ENCODE measurements at regions not wholly inside any gene's neighbourhood (a gene's known extent, or its start where the extent isn't known, plus 50 kb on each side); places are given as distances from the start of the nearest gene placed in this dataset.

- no peak overlapping the region for H3K4me2 ChIP-seq (ENCODE audit: low read depth, low read length, poor library complexity, severe bottlenecking)
- DNase-seq: no peak
- H3K9me2 ChIP-seq (replicated peaks; ENCODE audit: insufficient read depth, low read length): no peaks in the 10 kb centered on the region
- no peaks in the 10 kb centered on the region for H3K79me2 ChIP-seq (ENCODE audit: low read length)
- H2AFZ ChIP-seq (ENCODE audit: low read length): no peak overlapping the region
- no peaks in the 10 kb centered on the region for H3K4me1 ChIP-seq (ENCODE audit: low read length)
- no peak overlapping the region for H3K27ac ChIP-seq (ENCODE audit: low read length)
- H3K9me3 ChIP-seq (ENCODE audit: low read length): no peaks in the 10 kb centered on the region
- no peaks in the 10 kb centered on the region for H4K20me1 ChIP-seq (ENCODE audit: insufficient read depth, low read depth, low read length)
- no peak overlapping the region for H3K4me3 ChIP-seq (ENCODE audit: low read length)
- no peak overlapping the region for H3K9ac ChIP-seq (ENCODE audit: low read length)
- no peaks in the 10 kb centered on the region for H3K27me3 ChIP-seq (ENCODE audit: low read length)
- H3K36me3 ChIP-seq (ENCODE audit: insufficient read depth, low read length): no peaks in the 10 kb centered on the region
Measured at GRCh38 chr6:139581485-139581865, 207.0 kb upstream of the CITED2 start.

GRCh38 chr6:139580592-139581484, 206.4 kb upstream of the CITED2 start:
- Histone ChIP-seq H3K4me1 (ENCODE audit: low read length) (no peaks in the 10 kb centered on the region), H3K9me3 (ENCODE audit: low read length) (no peaks in the 10 kb centered on the region), H3K9ac (ENCODE audit: low read length) (no peak overlapping the region), H4K20me1 (ENCODE audit: insufficient read depth, low read depth, low read length) (no peaks in the 10 kb centered on the region), H3K27ac (ENCODE audit: low read length) (no peak overlapping the region), H3K79me2 (ENCODE audit: low read length) (no peaks in the 10 kb centered on the region), H2AFZ (ENCODE audit: low read length) (no peak overlapping the region), H3K9me2 (replicated peaks; ENCODE audit: insufficient read depth, low read length) (no peaks in the 10 kb centered on the region), H3K4me2 (ENCODE audit: low read depth, low read length, poor library complexity, severe bottlenecking) (no peak overlapping the region), H3K36me3 (ENCODE audit: insufficient read depth, low read length) (no peaks in the 10 kb centered on the region), H3K4me3 (ENCODE audit: low read length) (no peak overlapping the region), H3K27me3 (ENCODE audit: low read length) (no peaks in the 10 kb centered on the region)
- DNase-seq: no peak

GRCh38 chr6:139577763-139578604, 203.5 kb upstream of the CITED2 start:
- H4K20me1 ChIP-seq (ENCODE audit: insufficient read depth, low read depth, low read length): no peaks in the 10 kb centered on the region
- DNase-seq: no peak
- no peaks in the 10 kb centered on the region for H3K4me1 ChIP-seq (ENCODE audit: low read length)
- no peaks in the 10 kb centered on the region for H3K9me2 ChIP-seq (replicated peaks; ENCODE audit: insufficient read depth, low read length)
- no peaks in the 10 kb centered on the region for H3K27me3 ChIP-seq (ENCODE audit: low read length)
- no peak overlapping the region for H3K9ac ChIP-seq (ENCODE audit: low read length)
- H2AFZ ChIP-seq (ENCODE audit: low read length): no peak overlapping the region
- H3K9me3 ChIP-seq (ENCODE audit: low read length): no peaks in the 10 kb centered on the region
- H3K79me2 ChIP-seq (ENCODE audit: low read length): no peaks in the 10 kb centered on the region
- H3K36me3 ChIP-seq (ENCODE audit: insufficient read depth, low read length): no peaks in the 10 kb centered on the region
- no peak overlapping the region for H3K4me3 ChIP-seq (ENCODE audit: low read length)
- H3K4me2 ChIP-seq (ENCODE audit: low read depth, low read length, poor library complexity, severe bottlenecking): no peak overlapping the region
- no peak overlapping the region for H3K27ac ChIP-seq (ENCODE audit: low read length)

- H2AFZ ChIP-seq (ENCODE audit: low read length): 0 out of 2 replicates have a peak overlapping the region, but pooled peaks have one; percentile 43
- H3K27me3 ChIP-seq (ENCODE audit: low read length): no peaks in the 10 kb centered on the region
- no peak overlapping the region for H3K27ac ChIP-seq (ENCODE audit: low read length)
- H3K9me2 ChIP-seq (replicated peaks; ENCODE audit: insufficient read depth, low read length): no peaks in the 10 kb centered on the region
- no peaks in the 10 kb centered on the region for H3K4me1 ChIP-seq (ENCODE audit: low read length)
- no peak overlapping the region for H3K4me3 ChIP-seq (ENCODE audit: low read length)
- H3K4me2 ChIP-seq (ENCODE audit: low read depth, low read length, poor library complexity, severe bottlenecking): no peak overlapping the region
- DNase-seq: no peak
- no peak overlapping the region for H3K9ac ChIP-seq (ENCODE audit: low read length)
- no peaks in the 10 kb centered on the region for H4K20me1 ChIP-seq (ENCODE audit: insufficient read depth, low read depth, low read length)
- no peaks in the 10 kb centered on the region for H3K36me3 ChIP-seq (ENCODE audit: insufficient read depth, low read length)
- no peaks in the 10 kb centered on the region for H3K79me2 ChIP-seq (ENCODE audit: low read length)
- no peaks in the 10 kb centered on the region for H3K9me3 ChIP-seq (ENCODE audit: low read length)
Measured at GRCh38 chr6:139577124-139577762, 202.8 kb upstream of the CITED2 start.

DNA sequence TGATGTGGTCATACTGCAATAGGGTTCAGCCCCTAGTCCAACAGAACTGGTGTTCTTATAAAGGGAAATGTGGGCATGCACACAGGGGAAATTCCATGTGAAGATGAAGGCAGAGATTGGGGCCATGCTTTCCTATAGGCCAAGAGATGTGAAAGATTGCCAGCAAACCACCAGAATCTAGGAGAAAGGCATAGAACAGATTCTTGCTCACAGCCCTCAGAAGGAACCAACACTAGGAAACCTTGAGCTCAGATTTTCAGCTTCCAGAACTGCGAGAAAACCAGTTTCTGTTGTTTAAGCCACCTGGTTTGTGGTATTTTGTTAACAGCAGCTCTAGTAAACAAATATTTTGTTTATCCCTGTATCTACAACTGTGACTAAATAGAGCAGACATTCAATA, 197.6 kb upstream of the CITED2 start:
- no peaks in the 10 kb centered on the region for H3K79me2 ChIP-seq (ENCODE audit: low read length)
- H3K9me2 ChIP-seq (replicated peaks; ENCODE audit: insufficient read depth, low read length): no peaks in the 10 kb centered on the region
- no peaks in the 10 kb centered on the region for H3K4me1 ChIP-seq (ENCODE audit: low read length)
- no peak overlapping the region for H2AFZ ChIP-seq (ENCODE audit: low read length)
- H3K4me3 ChIP-seq (ENCODE audit: low read length): no peak overlapping the region
- H3K27ac ChIP-seq (ENCODE audit: low read length): no peak overlapping the region
- DNase-seq: no peak
- H3K4me2 ChIP-seq (ENCODE audit: low read depth, low read length, poor library complexity, severe bottlenecking): no peak overlapping the region
- no peaks in the 10 kb centered on the region for H3K27me3 ChIP-seq (ENCODE audit: low read length)
- H3K36me3 ChIP-seq (ENCODE audit: insufficient read depth, low read length): no peaks in the 10 kb centered on the region
- H4K20me1 ChIP-seq (ENCODE audit: insufficient read depth, low read depth, low read length): no peaks in the 10 kb centered on the region
- H3K9me3 ChIP-seq (ENCODE audit: low read length): no peaks in the 10 kb centered on the region
- no peak overlapping the region for H3K9ac ChIP-seq (ENCODE audit: low read length)

DNA sequence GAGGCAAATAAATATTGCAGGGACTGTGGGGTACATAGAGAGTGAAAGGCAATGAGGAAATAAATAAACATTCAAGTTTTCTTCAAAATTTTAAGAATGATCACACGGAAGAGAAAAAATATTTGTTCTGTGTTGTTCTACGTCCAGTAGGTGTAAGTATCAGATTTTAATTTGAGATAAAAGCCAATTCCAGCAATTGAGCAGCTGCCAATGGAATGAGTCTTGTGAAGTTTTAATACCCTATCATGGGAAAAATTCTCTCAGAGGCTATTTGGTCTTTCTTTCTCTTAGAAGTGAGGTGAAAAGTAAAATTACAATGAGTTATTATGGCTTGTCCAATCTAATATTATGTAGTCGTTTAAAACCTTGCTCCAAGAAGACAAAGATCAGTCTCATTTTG, 195.7 kb upstream of the CITED2 start:
- no peak for DNase-seq
- Histone ChIP-seq H3K9me2 (replicated peaks; ENCODE audit: insufficient read depth, low read length) (no peaks in the 10 kb centered on the region), H3K27me3 (ENCODE audit: low read length) (no peaks in the 10 kb centered on the region), H3K9me3 (ENCODE audit: low read length) (no peaks in the 10 kb centered on the region), H3K4me1 (ENCODE audit: low read length) (no peaks in the 10 kb centered on the region), H3K79me2 (ENCODE audit: low read length) (no peaks in the 10 kb centered on the region), H4K20me1 (ENCODE audit: insufficient read depth, low read depth, low read length) (no peaks in the 10 kb centered on the region), H2AFZ (ENCODE audit: low read length) (no peak overlapping the region), H3K4me2 (ENCODE audit: low read depth, low read length, poor library complexity, severe bottlenecking) (no peak overlapping the region), H3K36me3 (ENCODE audit: insufficient read depth, low read length) (no peaks in the 10 kb centered on the region), H3K4me3 (ENCODE audit: low read length) (no peak overlapping the region), H3K9ac (ENCODE audit: low read length) (no peak overlapping the region), H3K27ac (ENCODE audit: low read length) (no peak overlapping the region)

DNA sequence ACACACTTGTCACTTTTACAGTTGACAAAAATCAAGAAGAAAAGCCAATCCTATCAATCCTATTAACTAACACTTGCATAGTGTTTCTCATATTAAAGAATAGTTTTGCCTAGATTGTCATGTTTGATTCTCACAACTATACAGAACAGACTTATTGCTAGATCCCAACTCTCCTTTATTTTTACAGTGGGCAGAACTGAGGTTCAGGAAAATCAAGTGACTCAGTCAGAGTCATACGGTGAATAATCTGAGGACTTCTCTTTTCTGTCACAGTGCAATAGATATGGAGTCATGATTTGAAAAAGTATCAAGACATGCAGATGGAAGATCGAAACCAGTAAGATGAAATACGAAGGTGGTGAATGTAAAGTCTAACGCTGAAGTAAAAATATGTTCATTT, 195.1 kb upstream of the CITED2 start:
- no peaks in the 10 kb centered on the region for H3K36me3 ChIP-seq (ENCODE audit: insufficient read depth, low read length)
- H3K27ac ChIP-seq (ENCODE audit: low read length): no peak overlapping the region
- no peak overlapping the region for H3K9ac ChIP-seq (ENCODE audit: low read length)
- no peak overlapping the region for H3K4me2 ChIP-seq (ENCODE audit: low read depth, low read length, poor library complexity, severe bottlenecking)
- no peaks in the 10 kb centered on the region for H3K4me1 ChIP-seq (ENCODE audit: low read length)
- no peak overlapping the region for H2AFZ ChIP-seq (ENCODE audit: low read length)
- no peaks in the 10 kb centered on the region for H3K9me2 ChIP-seq (replicated peaks; ENCODE audit: insufficient read depth, low read length)
- H3K9me3 ChIP-seq (ENCODE audit: low read length): no peaks in the 10 kb centered on the region
- no peaks in the 10 kb centered on the region for H4K20me1 ChIP-seq (ENCODE audit: insufficient read depth, low read depth, low read length)
- no peak for DNase-seq
- no peaks in the 10 kb centered on the region for H3K27me3 ChIP-seq (ENCODE audit: low read length)
- H3K79me2 ChIP-seq (ENCODE audit: low read length): no peaks in the 10 kb centered on the region
- no peak overlapping the region for H3K4me3 ChIP-seq (ENCODE audit: low read length)

DNA sequence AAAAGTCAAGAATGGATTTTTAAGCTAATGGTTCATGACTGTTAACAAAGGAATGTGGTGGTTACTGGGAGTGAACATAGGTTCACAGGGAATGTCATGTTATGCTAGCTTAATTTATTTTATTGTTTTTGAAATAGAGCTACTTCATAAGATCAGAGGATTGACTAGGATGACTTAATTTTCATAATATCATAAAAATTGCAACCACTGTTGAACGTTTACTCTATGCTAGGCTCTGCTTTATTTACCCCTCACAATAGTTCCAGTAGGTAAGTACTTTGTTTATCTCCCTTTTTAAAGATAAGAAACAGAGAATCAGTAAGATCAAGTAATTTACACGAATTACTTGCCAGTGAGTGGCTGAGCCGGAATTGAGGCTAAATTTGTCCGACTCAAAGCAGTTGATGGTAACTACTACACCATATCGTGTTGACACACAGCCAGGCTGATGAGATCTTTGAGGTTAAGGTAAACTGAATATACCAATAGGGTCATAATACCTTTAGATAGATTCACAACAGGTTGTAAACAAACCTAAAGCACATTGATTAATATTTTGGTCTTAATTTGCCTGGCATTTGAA, 194.6 kb upstream of the CITED2 start:
- no peaks in the 10 kb centered on the region for H3K9me3 ChIP-seq (ENCODE audit: low read length)
- no peak overlapping the region for H3K27ac ChIP-seq (ENCODE audit: low read length)
- no peaks in the 10 kb centered on the region for H4K20me1 ChIP-seq (ENCODE audit: insufficient read depth, low read depth, low read length)
- H3K9ac ChIP-seq (ENCODE audit: low read length): no peak overlapping the region
- no peak for DNase-seq
- no peaks in the 10 kb centered on the region for H3K9me2 ChIP-seq (replicated peaks; ENCODE audit: insufficient read depth, low read length)
- H3K4me1 ChIP-seq (ENCODE audit: low read length): no peaks in the 10 kb centered on the region
- H3K36me3 ChIP-seq (ENCODE audit: insufficient read depth, low read length): no peaks in the 10 kb centered on the region
- no peak overlapping the region for H3K4me3 ChIP-seq (ENCODE audit: low read length)
- no peak overlapping the region for H3K4me2 ChIP-seq (ENCODE audit: low read depth, low read length, poor library complexity, severe bottlenecking)
- H3K79me2 ChIP-seq (ENCODE audit: low read length): no peaks in the 10 kb centered on the region
- no peak overlapping the region for H2AFZ ChIP-seq (ENCODE audit: low read length)
- H3K27me3 ChIP-seq (ENCODE audit: low read length): no peaks in the 10 kb centered on the region

Measured in Karpas-422 (cell line).